HCT116 (cell line): ENCODE measurements at regions not wholly inside any gene's neighbourhood (a gene's known extent, or its start where the extent isn't known, plus 50 kb on each side); places are given as distances from the start of the nearest gene placed in this dataset.

Experiments
- ATAC-seq: fragments of 200-7000 bp; cut with Tn5 transposase; 2 replicates; pipeline ENCODE4 v1.9.1; 2020; ENCODE audit warnings: mild to moderate bottlenecking, moderate library complexity
- BruUV-seq: library from RNA; stranded (reverse); fragments of 400-500 nt; replicated peaks from 2 replicates; lab custom pipeline; 2021; lab: Mats Ljungman, UMichigan
- CTCF ChIA-PET: fragments of 300-600 bp; sonication (Branson Sonifier 250); formaldehyde crosslinking; loops from one replicate; lab custom pipeline; 2021; ENCODE audit warnings: antibody characterized with exemption; lab: Charles Lee
- POLR2A ChIA-PET: fragments of 300-600, 350-600 bp; sonication (Branson Sonifier 250); formaldehyde crosslinking; loops from one replicate; lab custom pipeline; 2021; ENCODE audit warnings: antibody characterized with exemption; lab: Charles Lee
- RAD21 ChIA-PET, 2 experiments: fragments of 300-600 bp; sonication (Branson Sonifier 250); formaldehyde crosslinking; loops; one replicate each; lab custom pipeline; 2023; ENCODE audit warnings: low total read pairs in 2 of 2; ENCODE audit not compliant: uncharacterized antibody in 2 of 2, unreplicated experiment in 2 of 2, low non-redundant PET in 1 of 2; lab: Charles Lee
- DNase-seq: peaks from one replicate; pipeline ENCODE4 v3.0.0-alpha.2; 2010; ENCODE audit warnings: low read depth, low spot score
- H2AFZ ChIP-seq: fragments of 200-600 bp; shearing (Covaris generic), sonication (generic); 2 replicates; pipeline ENCODE4 v1.6.1; 2017; ENCODE audit warnings: low read depth, mixed run types, mixed read lengths, antibody characterized with exemption, low read length; ENCODE audit not compliant: poor library complexity, severe bottlenecking
- H3K27ac ChIP-seq: 2 replicates; pipeline ENCODE4 v1.5.1; 2012; ENCODE audit warnings: low read depth, low read length
- H3K27me3 ChIP-seq: fragments of 200-600 bp; sonication (generic); 2 replicates; pipeline ENCODE4 v1.6.1; 2016; ENCODE audit warnings: mixed run types, low read length, mixed read lengths; ENCODE audit not compliant: insufficient read depth
- H3K36me3 ChIP-seq, 2 experiments: fragments of 200-500 bp in 1 of 2; fragments of 200-600 bp in 1 of 2; sonication (Bioruptor generic) in 1 of 2; sonication (generic) in 1 of 2; 2 replicates each; pipeline versions ENCODE4 v1.5.1 to v1.6.1; 2014 to 2016; ENCODE audit warnings: low read length in 2 of 2, inconsistent platforms in 1 of 2, mixed read lengths in 1 of 2, mixed run types in 1 of 2; ENCODE audit not compliant: insufficient read depth in 2 of 2, control insufficient read depth in 1 of 2
- H3K4me1 ChIP-seq, 2 experiments: fragments of 200-600 bp in 1 of 2; sonication (generic) in 1 of 2; 2 replicates each; pipeline versions ENCODE4 v1.5.1 to v1.6.1; 2012 to 2017; ENCODE audit warnings: low read length in 2 of 2, inconsistent platforms in 1 of 2, mild to moderate bottlenecking in 1 of 2, mixed read lengths in 1 of 2, mixed run types in 1 of 2, moderate library complexity in 1 of 2; ENCODE audit not compliant: insufficient read depth in 2 of 2, control insufficient read depth in 1 of 2
- H3K4me2 ChIP-seq: fragments of 200-600 bp; sonication (generic); 2 replicates; pipeline ENCODE4 v1.6.1; 2017; ENCODE audit warnings: mixed run types, low read length, mixed read lengths
- H3K4me3 ChIP-seq, 2 experiments: fragments of 200-600 bp in 1 of 2; sonication (generic) in 1 of 2; replicated peaks in 1 of 2; 2 replicates each; pipeline ENCODE4 v1.5.1; 2011 to 2016; ENCODE audit warnings: low read length in 2 of 2, control low read depth in 1 of 2, low read depth in 1 of 2, mild to moderate bottlenecking in 1 of 2, mixed read lengths in 1 of 2, mixed run types in 1 of 2
- H3K79me2 ChIP-seq: fragments of 200-600 bp; sonication (generic); 2 replicates; pipeline ENCODE4 v1.6.1; 2017; ENCODE audit warnings: mild to moderate bottlenecking, mixed run types, low read length, moderate library complexity, mixed read lengths; ENCODE audit not compliant: insufficient read depth
- H3K9ac ChIP-seq: fragments of 200-600 bp; sonication (generic); 2 replicates; pipeline ENCODE4 v1.6.1; 2016; ENCODE audit warnings: low read length, mixed read lengths
- H3K9me2 ChIP-seq: fragments of 200-600 bp; sonication (generic), shearing (Covaris generic); 2 replicates; pipeline ENCODE4 v1.6.1; 2017; ENCODE audit warnings: mixed run types, mild to moderate bottlenecking, moderate library complexity; ENCODE audit not compliant: insufficient read depth
- H3K9me3 ChIP-seq, 2 experiments: fragments of 200-500 bp in 1 of 2; fragments of 200-600 bp in 1 of 2; sonication (Bioruptor generic) in 1 of 2; sonication (generic) in 1 of 2; 2 replicates each; pipeline ENCODE4 v1.6.1; 2014 to 2017; ENCODE audit warnings: low read length in 2 of 2, mixed read lengths in 2 of 2, inconsistent platforms in 1 of 2, low read depth in 1 of 2, mild to moderate bottlenecking in 1 of 2, mixed run types in 1 of 2, moderate library complexity in 1 of 2; ENCODE audit not compliant: control insufficient read depth in 1 of 2, insufficient read depth in 1 of 2
- H4K20me1 ChIP-seq: fragments of 200-600 bp; sonication (generic), shearing (Covaris generic); 2 replicates; pipeline ENCODE4 v1.6.1; 2017; ENCODE audit warnings: mixed run types, mild to moderate bottlenecking, moderate library complexity; ENCODE audit not compliant: insufficient read depth
- CBX3 ChIP-seq: IDR thresholded peaks from 2 replicates; pipeline ENCODE4 v1.6.1; 2012; ENCODE audit warnings: low read depth
- CTCF ChIP-seq, 3 experiments: fragments of 200-600 bp in 1 of 3; sonication (generic) in 1 of 3; IDR thresholded peaks in 2 of 3; conservative IDR thresholded peaks in 1 of 3; 2 replicates each; pipeline ENCODE4 v1.5.1; 2012 to 2017; ENCODE audit warnings: low read depth in 2 of 3, low read length in 2 of 3, antibody characterized with exemption in 1 of 3, borderline replicate concordance in 1 of 3, control low read depth in 1 of 3, mild to moderate bottlenecking in 1 of 3, mixed read lengths in 1 of 3, mixed run types in 1 of 3, moderate library complexity in 1 of 3; ENCODE audit not compliant: insufficient read depth in 1 of 3
- ELF1 ChIP-seq: IDR thresholded peaks from 2 replicates; pipeline ENCODE4 v1.6.1; 2012; ENCODE audit warnings: low read depth, borderline replicate concordance
- EZH2phosphoT487 ChIP-seq: fragments of 200-600 bp; IDR thresholded peaks from 2 replicates; pipeline ENCODE4 v1.6.1; 2018; ENCODE audit warnings: antibody characterized with exemption, borderline replicate concordance
- FOSL1 ChIP-seq: IDR thresholded peaks from 2 replicates; pipeline ENCODE4 v1.6.1; 2012; ENCODE audit warnings: low read depth
- POLR2AphosphoS5 ChIP-seq: IDR thresholded peaks from 2 replicates; pipeline ENCODE4 v1.6.1; 2011; ENCODE audit warnings: mild to moderate bottlenecking, low read depth, low read length, moderate library complexity
- RAD21 ChIP-seq: IDR thresholded peaks from 2 replicates; pipeline ENCODE4 v1.6.1; 2012; ENCODE audit warnings: low read depth, mild to moderate bottlenecking
- REST ChIP-seq: IDR thresholded peaks from 2 replicates; pipeline ENCODE4 v1.6.1; 2012; ENCODE audit warnings: low read depth
- SP1 ChIP-seq: IDR thresholded peaks from 2 replicates; pipeline ENCODE4 v1.6.1; 2012; ENCODE audit warnings: low read depth
- TCF7L2 ChIP-seq: IDR thresholded peaks from 2 replicates; pipeline ENCODE4 v1.7.0; 2011; ENCODE audit warnings: borderline replicate concordance, inconsistent platforms; ENCODE audit not compliant: insufficient read depth, insufficient read length; ENCODE audit errors: extremely low read depth
- YY1 ChIP-seq: IDR thresholded peaks from 2 replicates; pipeline ENCODE4 v1.6.1; 2011; ENCODE audit warnings: low read length, low read depth, moderate library complexity, mild to moderate bottlenecking; ENCODE audit not compliant: insufficient replicate concordance; ENCODE audit errors: extremely low read depth
- ZNF274 ChIP-seq: fragments of 200-500 bp; sonication (Bioruptor generic); IDR thresholded peaks from 2 replicates; pipeline ENCODE4 v1.6.1; 2014; ENCODE audit warnings: mild to moderate bottlenecking, low read depth, low read length, inconsistent platforms
- intact Hi-C: fragments of 100-400 bp; cut with micrococcal nuclease; formaldehyde crosslinking; loops from 2 replicates; pipeline ENCODE4 v1.10.0; 2022
- TF ChIP-seq, protein P1 (sequence below): IDR thresholded peaks from 2 replicates; pipeline ENCODE4 v1.6.1; 2011; ENCODE audit warnings: mild to moderate bottlenecking, low read length, moderate library complexity; ENCODE audit not compliant: insufficient replicate concordance; ENCODE audit errors: extremely low read depth
- TF ChIP-seq, protein P2 (sequence below): IDR thresholded peaks from 2 replicates; pipeline ENCODE4 v1.6.1; 2012

GRCh38 chr13:67763384-67763783, 533.2 kb upstream of the PCDH9 start:
- ATAC-seq = no peak
- peaks cover 0 to 3% of the 10 kb centered on the region in 2 experiments; a peak in 2 of 4 replicates for H3K9me3 ChIP-seq
- no TSS peak for BruUV-seq

GRCh38 chr13:67758975-67759374, 528.8 kb upstream of the PCDH9 start:
- Histone ChIP-seq H4K20me1 (no peaks in the 10 kb centered on the region), H3K9me2 (no peaks in the 10 kb centered on the region), H3K27me3 (no peaks in the 10 kb centered on the region), H3K27ac (no peak overlapping the region), H3K4me1 (no peaks in the 10 kb centered on the region), H3K4me3 (no peak overlapping the region), H3K36me3 (no peaks in the 10 kb centered on the region), H3K9me3 (no peaks in the 10 kb centered on the region; a peak in 1 of 4 replicates), H3K79me2 (no peaks in the 10 kb centered on the region), H2AFZ (no peak overlapping the region), H3K4me2 (no peak overlapping the region), H3K9ac (no peak overlapping the region)
- ATAC-seq = no peak
- BruUV-seq = no TSS peak
- ChIA-PET RAD21 (no interaction called here), POLR2A (no interaction called here), CTCF (no interaction called here)
- DNase-seq = no peak
- intact Hi-C loops = no loop called here
- TF ChIP-seq, protein P1, sequence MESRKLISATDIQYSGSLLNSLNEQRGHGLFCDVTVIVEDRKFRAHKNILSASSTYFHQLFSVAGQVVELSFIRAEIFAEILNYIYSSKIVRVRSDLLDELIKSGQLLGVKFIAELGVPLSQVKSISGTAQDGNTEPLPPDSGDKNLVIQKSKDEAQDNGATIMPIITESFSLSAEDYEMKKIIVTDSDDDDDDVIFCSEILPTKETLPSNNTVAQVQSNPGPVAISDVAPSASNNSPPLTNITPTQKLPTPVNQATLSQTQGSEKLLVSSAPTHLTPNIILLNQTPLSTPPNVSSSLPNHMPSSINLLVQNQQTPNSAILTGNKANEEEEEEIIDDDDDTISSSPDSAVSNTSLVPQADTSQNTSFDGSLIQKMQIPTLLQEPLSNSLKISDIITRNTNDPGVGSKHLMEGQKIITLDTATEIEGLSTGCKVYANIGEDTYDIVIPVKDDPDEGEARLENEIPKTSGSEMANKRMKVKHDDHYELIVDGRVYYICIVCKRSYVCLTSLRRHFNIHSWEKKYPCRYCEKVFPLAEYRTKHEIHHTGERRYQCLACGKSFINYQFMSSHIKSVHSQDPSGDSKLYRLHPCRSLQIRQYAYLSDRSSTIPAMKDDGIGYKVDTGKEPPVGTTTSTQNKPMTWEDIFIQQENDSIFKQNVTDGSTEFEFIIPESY = no peak
- TF ChIP-seq CTCF (IDR thresholded peaks at IDR 0.05 in 2 of 3, conservative IDR thresholded peaks at IDR 0.05 in 1 of 3; ENCODE audit: borderline replicate concordance in 1 of 3, insufficient read depth in 1 of 3, low read depth in 2 of 3, low read length in 2 of 3) = no peak
- TF ChIP-seq YY1 = no peak
- TF ChIP-seq REST = no peak
- no peak for TF ChIP-seq POLR2AphosphoS5
- TF ChIP-seq ELF1 = no peak
- no peak for TF ChIP-seq TCF7L2

More at GRCh38 chr13:67763384-67763783, 533.2 kb upstream of the PCDH9 start:
- no peak overlapping the region for H3K4me3 ChIP-seq
- H3K79me2 ChIP-seq = no peaks in the 10 kb centered on the region
- ChIA-PET CTCF (no interaction called here), RAD21 (no interaction called here), POLR2A (no interaction called here)
- no peak overlapping the region for H3K4me2 ChIP-seq
- H4K20me1 ChIP-seq = no peaks in the 10 kb centered on the region
- intact Hi-C loops = no loop called here
- DNase-seq = no peak
- H3K27me3 ChIP-seq = no peaks in the 10 kb centered on the region
- no peak overlapping the region for H3K9ac ChIP-seq
- H3K36me3 ChIP-seq = no peaks in the 10 kb centered on the region
- H3K4me1 ChIP-seq = no peaks in the 10 kb centered on the region
- TF ChIP-seq ZNF274 (no peak), RAD21 (no peak), EZH2phosphoT487 (no peak), CBX3 (no peak), SP1 (no peak), FOSL1 (no peak), POLR2AphosphoS5 (no peak)
- TF ChIP-seq, protein P2, sequence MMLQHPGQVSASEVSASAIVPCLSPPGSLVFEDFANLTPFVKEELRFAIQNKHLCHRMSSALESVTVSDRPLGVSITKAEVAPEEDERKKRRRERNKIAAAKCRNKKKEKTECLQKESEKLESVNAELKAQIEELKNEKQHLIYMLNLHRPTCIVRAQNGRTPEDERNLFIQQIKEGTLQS = no peak
- H2AFZ ChIP-seq = no peak overlapping the region
- no peak overlapping the region for H3K27ac ChIP-seq
- no peaks in the 10 kb centered on the region for H3K9me2 ChIP-seq
